ENCODE measurements at regions not wholly inside any gene's neighbourhood (a gene's known extent, or its start where the extent isn't known, plus 50 kb on each side); places are given as distances from the start of the nearest gene placed in this dataset.

- no peaks in the 10 kb centered on the region for H3K36me3 ChIP-seq (ENCODE audit: control insufficient read depth in 1 of 2, insufficient read depth in 2 of 2, low read length in 1 of 2)
- peaks cover 2% of the 10 kb centered on the region for H3K9me3 ChIP-seq (ENCODE audit: control insufficient read depth, low read length)
- intact Hi-C loops (cut with DNase I), result no loop called here
- no peaks in the 10 kb centered on the region for H3K4me1 ChIP-seq (ENCODE audit: control insufficient read depth in 1 of 2, insufficient read depth in 2 of 2, low read length in 2 of 2)
- H3K27me3 ChIP-seq (ENCODE audit: control insufficient read depth in 1 of 2, insufficient read depth in 2 of 2, low read length in 1 of 2), result no peaks in the 10 kb centered on the region
- DNase-seq (peak; percentile 64 to 87), ATAC-seq (ENCODE audit: low FRiP score) (no peak)
- no peak overlapping the region for H3K4me3 ChIP-seq (ENCODE audit: low read length in 2 of 2)
- 10% methylated on average over 11 to 12 of the region's 12 CpGs for WGBS, 2 donors
- no peak overlapping the region for H3K27ac ChIP-seq (ENCODE audit: low read depth in 1 of 2, low read length in 2 of 2)
These were observed 108.3 kb upstream of the PHACTR3 start for GRCh38 chr20:59495894-59496510.

- Histone ChIP-seq H3K4me1 (ENCODE audit: control insufficient read depth in 1 of 2, insufficient read depth in 2 of 2, low read length in 2 of 2) (no peaks in the 10 kb centered on the region), H3K4me3 (ENCODE audit: low read length in 2 of 2) (no peak overlapping the region), H3K27ac (ENCODE audit: low read depth in 1 of 2, low read length in 2 of 2) (no peak overlapping the region), H3K36me3 (ENCODE audit: control insufficient read depth in 1 of 2, insufficient read depth in 2 of 2, low read length in 1 of 2) (no peaks in the 10 kb centered on the region), H3K27me3 (ENCODE audit: control insufficient read depth in 1 of 2, insufficient read depth in 2 of 2, low read length in 1 of 2) (no peaks in the 10 kb centered on the region), H3K9me3 (ENCODE audit: control insufficient read depth, low read length) (peaks cover 2% of the 10 kb centered on the region)
- DNase-seq (no peak), ATAC-seq (ENCODE audit: low FRiP score) (no peak)
- 85 to 89% methylated on average over 3 of the region's 3 CpGs for WGBS, 2 donors
- intact Hi-C loops (cut with DNase I), result no loop called here
These were observed 106.0 kb upstream of the PHACTR3 start for GRCh38 chr20:59498291-59498690.

- H3K36me3 ChIP-seq (ENCODE audit: control insufficient read depth in 1 of 2, insufficient read depth in 2 of 2, low read length in 1 of 2), result no peaks in the 10 kb centered on the region
- peaks cover 7% of the 10 kb centered on the region for H3K9me3 ChIP-seq (ENCODE audit: control insufficient read depth, low read length)
- no peak overlapping the region for H3K4me3 ChIP-seq (ENCODE audit: low read length in 2 of 2)
- H3K27ac ChIP-seq (ENCODE audit: low read depth in 1 of 2, low read length in 2 of 2), result no peak overlapping the region
- DNase-seq (no peak), ATAC-seq (ENCODE audit: low FRiP score) (no peak)
- H3K27me3 ChIP-seq (ENCODE audit: control insufficient read depth in 1 of 2, insufficient read depth in 2 of 2, low read length in 1 of 2), result peaks cover 0 to 2% of the 10 kb centered on the region in 2 donors
- intact Hi-C loops (cut with DNase I), result no loop called here
- no peaks in the 10 kb centered on the region for H3K4me1 ChIP-seq (ENCODE audit: control insufficient read depth in 1 of 2, insufficient read depth in 2 of 2, low read length in 2 of 2)
These were observed 104.5 kb upstream of the PHACTR3 start for GRCh38 chr20:59499863-59500262.

GRCh38 chr20:59508729-59509128 is 95.6 kb upstream of the PHACTR3 start:
- 79 to 80% methylated on average over 3 of the region's 3 CpGs for WGBS, 2 donors
- Histone ChIP-seq H3K36me3 (ENCODE audit: control insufficient read depth in 1 of 2, insufficient read depth in 2 of 2, low read length in 1 of 2) (no peaks in the 10 kb centered on the region), H3K4me3 (ENCODE audit: low read length in 2 of 2) (no peak overlapping the region), H3K27ac (ENCODE audit: low read depth in 1 of 2, low read length in 2 of 2) (no peak overlapping the region), H3K27me3 (ENCODE audit: control insufficient read depth in 1 of 2, insufficient read depth in 2 of 2, low read length in 1 of 2) (peaks cover 0 to 4% of the 10 kb centered on the region in 2 donors), H3K4me1 (ENCODE audit: control insufficient read depth in 1 of 2, insufficient read depth in 2 of 2, low read length in 2 of 2) (no peaks in the 10 kb centered on the region), H3K9me3 (ENCODE audit: control insufficient read depth, low read length) (peaks cover 5% of the 10 kb centered on the region)
- ATAC-seq (ENCODE audit: low FRiP score) (no peak), DNase-seq (no peak)
- intact Hi-C loops (cut with DNase I), result no loop called here

GRCh38 chr20:59512651-59513050 is 91.7 kb upstream of the PHACTR3 start:
- Histone ChIP-seq H3K4me3 (ENCODE audit: low read length in 2 of 2) (no peak overlapping the region), H3K9me3 (ENCODE audit: control insufficient read depth, low read length) (no peaks in the 10 kb centered on the region), H3K4me1 (ENCODE audit: control insufficient read depth in 1 of 2, insufficient read depth in 2 of 2, low read length in 2 of 2) (no peaks in the 10 kb centered on the region), H3K36me3 (ENCODE audit: control insufficient read depth in 1 of 2, insufficient read depth in 2 of 2, low read length in 1 of 2) (no peaks in the 10 kb centered on the region), H3K27ac (ENCODE audit: low read depth in 1 of 2, low read length in 2 of 2) (no peak overlapping the region), H3K27me3 (ENCODE audit: control insufficient read depth in 1 of 2, insufficient read depth in 2 of 2, low read length in 1 of 2) (peaks cover 0 to 2% of the 10 kb centered on the region in 2 donors)
- intact Hi-C loops (cut with DNase I), result no loop called here
- 43 to 52% methylated on average over 5 of the region's 5 CpGs for WGBS, 2 donors
- no peak for DNase-seq
- no peak for ATAC-seq (ENCODE audit: low FRiP score)

- intact Hi-C loops (cut with DNase I), result no loop called here
- Histone ChIP-seq H3K9me3 (ENCODE audit: control insufficient read depth, low read length) (no peaks in the 10 kb centered on the region), H3K27me3 (ENCODE audit: control insufficient read depth in 1 of 2, insufficient read depth in 2 of 2, low read length in 1 of 2) (peaks cover 0 to 2% of the 10 kb centered on the region in 2 donors), H3K4me3 (ENCODE audit: low read length in 2 of 2) (no peak overlapping the region), H3K4me1 (ENCODE audit: control insufficient read depth in 1 of 2, insufficient read depth in 2 of 2, low read length in 2 of 2) (no peaks in the 10 kb centered on the region), H3K27ac (ENCODE audit: low read depth in 1 of 2, low read length in 2 of 2) (no peak overlapping the region), H3K36me3 (ENCODE audit: control insufficient read depth in 1 of 2, insufficient read depth in 2 of 2, low read length in 1 of 2) (no peaks in the 10 kb centered on the region)
- 52 to 66% methylated on average over 5 of the region's 5 CpGs for WGBS, 2 donors
- ATAC-seq (ENCODE audit: low FRiP score), result no peak
- no peak for DNase-seq
These were observed 89.8 kb upstream of the PHACTR3 start for GRCh38 chr20:59514554-59514953.

GRCh38 chr20:59515013-59515905 is 89.1 kb upstream of the PHACTR3 start:
- peaks cover 0 to 2% of the 10 kb centered on the region in 2 donors for H3K27me3 ChIP-seq (ENCODE audit: control insufficient read depth in 1 of 2, insufficient read depth in 2 of 2, low read length in 1 of 2)
- no peak overlapping the region for H3K4me3 ChIP-seq (ENCODE audit: low read length in 2 of 2)
- no peak overlapping the region for H3K27ac ChIP-seq (ENCODE audit: low read depth in 1 of 2, low read length in 2 of 2)
- ATAC-seq (ENCODE audit: low FRiP score) (peak; percentile 69), DNase-seq (peak; percentile 65 to 88)
- 18 to 29% methylated on average over 32 of the region's 32 CpGs for WGBS, 2 donors
- intact Hi-C loops (cut with DNase I), result no loop called here
- no peaks in the 10 kb centered on the region for H3K9me3 ChIP-seq (ENCODE audit: control insufficient read depth, low read length)
- H3K4me1 ChIP-seq (ENCODE audit: control insufficient read depth in 1 of 2, insufficient read depth in 2 of 2, low read length in 2 of 2), result no peaks in the 10 kb centered on the region
- H3K36me3 ChIP-seq (ENCODE audit: control insufficient read depth in 1 of 2, insufficient read depth in 2 of 2, low read length in 1 of 2), result no peaks in the 10 kb centered on the region

- intact Hi-C loops (cut with DNase I), result no loop called here
- Histone ChIP-seq H3K4me3 (ENCODE audit: low read length in 2 of 2) (no peak overlapping the region), H3K9me3 (ENCODE audit: control insufficient read depth, low read length) (no peaks in the 10 kb centered on the region), H3K4me1 (ENCODE audit: control insufficient read depth in 1 of 2, insufficient read depth in 2 of 2, low read length in 2 of 2) (no peaks in the 10 kb centered on the region), H3K36me3 (ENCODE audit: control insufficient read depth in 1 of 2, insufficient read depth in 2 of 2, low read length in 1 of 2) (no peaks in the 10 kb centered on the region), H3K27me3 (ENCODE audit: control insufficient read depth in 1 of 2, insufficient read depth in 2 of 2, low read length in 1 of 2) (peaks cover 0 to 2% of the 10 kb centered on the region in 2 donors), H3K27ac (ENCODE audit: low read depth in 1 of 2, low read length in 2 of 2) (no peak overlapping the region)
- DNase-seq, result no peak
- WGBS, 2 donors, result 62% methylated on average over 3 of the region's 3 CpGs
- ATAC-seq (ENCODE audit: low FRiP score), result no peak
These were observed 88.5 kb upstream of the PHACTR3 start for GRCh38 chr20:59515906-59516209.
